Caco-2 (cell line): ENCODE measurements at regions not wholly inside any gene's neighbourhood (a gene's known extent, or its start where the extent isn't known, plus 50 kb on each side); places are given as distances from the start of the nearest gene placed in this dataset.

ENCODE experiments used
- BruUV-seq: library from RNA; stranded (reverse); fragments of 400-500 nt; replicated peaks from 2 replicates; lab custom pipeline; 2021; lab: Mats Ljungman, UMichigan
- CTCF ChIA-PET: fragments of 300-600 bp; sonication (Branson Sonifier 250); formaldehyde crosslinking; loops from one replicate; lab custom pipeline; 2022; ENCODE audit warnings: antibody characterized with exemption; lab: Charles Lee
- POLR2A ChIA-PET: fragments of 300-600 bp; sonication (Branson Sonifier 250); formaldehyde crosslinking; loops from one replicate; lab custom pipeline; 2022; ENCODE audit warnings: antibody characterized with exemption; lab: Charles Lee
- DNase-seq, 2 experiments: peaks; one replicate each; pipeline versions ENCODE4 v3.0.0 to v3.0.0-alpha.2; 2020 to 2022
- H3K27me3 ChIP-seq: replicated peaks from 2 replicates; pipeline ENCODE4 v1.6.0; 2011; ENCODE audit warnings: low read length; ENCODE audit not compliant: control insufficient read depth, insufficient read depth
- H3K36me3 ChIP-seq: 2 replicates; pipeline ENCODE4 v1.5.1; 2011; ENCODE audit warnings: low read length; ENCODE audit not compliant: control insufficient read depth, insufficient read depth
- H3K4me1 ChIP-seq: fragments of 250-450 bp; sonication (Bioruptor Pico); 2 replicates; pipeline ENCODE4 v1.5.1; 2020; ENCODE audit warnings: mild to moderate bottlenecking
- H3K4me3 ChIP-seq: 2 replicates; pipeline ENCODE4 v1.5.1; 2011; ENCODE audit warnings: low read depth, mild to moderate bottlenecking, control low read depth, low read length
- H3K9me3 ChIP-seq: fragments of 250-450 bp; sonication (Bioruptor Pico); 2 replicates; pipeline ENCODE4 v1.5.1; 2020; ENCODE audit warnings: mild to moderate bottlenecking, moderate library complexity
- H3K27ac Mint-ChIP-seq: one replicate; pipeline ENCODE4 v1.8.0; 2022; ENCODE audit warnings: mixed read lengths; ENCODE audit not compliant: unreplicated experiment
- H3K27me3 Mint-ChIP-seq: one replicate; pipeline ENCODE4 v1.8.0; 2022; ENCODE audit warnings: mixed read lengths; ENCODE audit not compliant: insufficient read depth, unreplicated experiment
- H3K36me3 Mint-ChIP-seq: one replicate; pipeline ENCODE4 v1.8.0; 2022; ENCODE audit warnings: mild to moderate bottlenecking, mixed read lengths; ENCODE audit not compliant: insufficient read depth, unreplicated experiment
- H3K4me1 Mint-ChIP-seq: one replicate; pipeline ENCODE4 v1.8.0; 2022; ENCODE audit warnings: low read depth, mixed read lengths; ENCODE audit not compliant: unreplicated experiment
- H3K4me3 Mint-ChIP-seq: one replicate; pipeline ENCODE4 v1.8.0; 2022; ENCODE audit warnings: mild to moderate bottlenecking, moderate library complexity, mixed read lengths; ENCODE audit not compliant: unreplicated experiment
- H3K9me3 Mint-ChIP-seq: one replicate; pipeline ENCODE4 v1.8.0; 2022; ENCODE audit warnings: mixed read lengths; ENCODE audit not compliant: unreplicated experiment
- CTCF ChIP-seq, 2 experiments: fragments of 200-600 bp in 1 of 2; IDR thresholded peaks; 1 replicate in 1 of 2; 2 replicates in 1 of 2; pipeline versions ENCODE4 v1.5.1 to v1.8.0; 2011 to 2022; ENCODE audit warnings: antibody characterized with exemption in 1 of 2, control low read depth in 1 of 2, inconsistent platforms in 1 of 2, low read depth in 1 of 2, low read length in 1 of 2, mild to moderate bottlenecking in 1 of 2, moderate library complexity in 1 of 2; ENCODE audit not compliant: insufficient read depth in 1 of 2, severe bottlenecking in 1 of 2, unreplicated experiment in 1 of 2
- intact Hi-C: fragments of 100-400 bp; cut with micrococcal nuclease; formaldehyde crosslinking; loops from one replicate; pipeline ENCODE4 v1.10.0; 2022; ENCODE audit not compliant: unreplicated experiment

GRCh38 chr1:163265547-163265946 is 56.2 kb upstream of the NUF2 start:
- Mint-ChIP-seq H3K9me3 (no peaks in the 10 kb centered on the region), H3K27ac (no peak overlapping the region), H3K27me3 (no peaks in the 10 kb centered on the region), H3K4me3 (no peak overlapping the region), H3K4me1 (no peaks in the 10 kb centered on the region), H3K36me3 (no peaks in the 10 kb centered on the region)
- intact Hi-C loops: no loop called here
- BruUV-seq: no TSS peak
- Histone ChIP-seq H3K27me3 (no peaks in the 10 kb centered on the region), H3K4me3 (no peak overlapping the region), H3K4me1 (no peaks in the 10 kb centered on the region), H3K36me3 (no peaks in the 10 kb centered on the region), H3K9me3 (no peaks in the 10 kb centered on the region)
- TF ChIP-seq CTCF (IDR thresholded peaks at IDR 0.05; ENCODE audit: insufficient read depth in 1 of 2, low read depth in 1 of 2, low read length in 1 of 2, severe bottlenecking in 1 of 2, unreplicated experiment in 1 of 2): no peak
- ChIA-PET POLR2A (no interaction called here), CTCF (no interaction called here)
- DNase-seq: no peak

- Mint-ChIP-seq H3K4me3 (no peak overlapping the region), H3K36me3 (no peaks in the 10 kb centered on the region), H3K27me3 (no peaks in the 10 kb centered on the region), H3K9me3 (no peaks in the 10 kb centered on the region), H3K4me1 (no peaks in the 10 kb centered on the region), H3K27ac (no peak overlapping the region)
- POLR2A ChIA-PET: no interaction called here
- TF ChIP-seq CTCF (IDR thresholded peaks at IDR 0.05; ENCODE audit: insufficient read depth in 1 of 2, low read depth in 1 of 2, low read length in 1 of 2, severe bottlenecking in 1 of 2, unreplicated experiment in 1 of 2): no peak
- no TSS peak for BruUV-seq
- Histone ChIP-seq H3K36me3 (no peaks in the 10 kb centered on the region), H3K4me1 (no peaks in the 10 kb centered on the region), H3K27me3 (no peaks in the 10 kb centered on the region), H3K4me3 (no peak overlapping the region), H3K9me3 (no peaks in the 10 kb centered on the region)
- CTCF ChIA-PET: no interaction called here
- no peak for DNase-seq
- intact Hi-C loops: no loop called here
These were observed 53.8 kb upstream of the NUF2 start for GRCh38 chr1:163267962-163268361.

GRCh38 chr1:163271535-163271934 is 50.2 kb upstream of the NUF2 start:
- Mint-ChIP-seq H3K27ac (no peak overlapping the region), H3K4me3 (no peak overlapping the region), H3K9me3 (no peaks in the 10 kb centered on the region), H3K36me3 (no peaks in the 10 kb centered on the region), H3K27me3 (no peaks in the 10 kb centered on the region), H3K4me1 (peaks cover 8% of the 10 kb centered on the region)
- no peaks in the 10 kb centered on the region for H3K36me3 ChIP-seq
- no TSS peak for BruUV-seq
- no peaks in the 10 kb centered on the region for H3K9me3 ChIP-seq
- intact Hi-C loops: no loop called here
- no peaks in the 10 kb centered on the region for H3K27me3 ChIP-seq
- no peak for DNase-seq
- no peak for TF ChIP-seq CTCF (IDR thresholded peaks at IDR 0.05; ENCODE audit: insufficient read depth in 1 of 2, low read depth in 1 of 2, low read length in 1 of 2, severe bottlenecking in 1 of 2, unreplicated experiment in 1 of 2)
- H3K4me3 ChIP-seq: no peak overlapping the region
- H3K4me1 ChIP-seq: peaks cover 4% of the 10 kb centered on the region; the same call in 1 of the 2 replicates
- ChIA-PET POLR2A (interaction anchor here (0.6 kb wide), 1 partner anchor 69 kb away, joined by 3 read pairs; no protein-coding TSS in a partner anchor), CTCF (no interaction called here)
